Mesothelial cell of epicardium (in vitro differentiated cells): ENCODE measurements at regions not wholly inside any gene's neighbourhood (a gene's known extent, or its start where the extent isn't known, plus 50 kb on each side); places are given as distances from the start of the nearest gene placed in this dataset.

Experiments
- DNase-seq, 2 experiments: peaks; one replicate each; pipeline ENCODE4 v3.0.0; 2021; ENCODE audit warnings: low spot score in 2 of 2; ENCODE audit not compliant: unreplicated experiment in 2 of 2
- H3K27ac Mint-ChIP-seq: 2 replicates; pipeline ENCODE4 v1.8.0; 2021; ENCODE audit warnings: mixed read lengths
- H3K27me3 Mint-ChIP-seq: 2 replicates; pipeline ENCODE4 v1.8.0; 2021; ENCODE audit warnings: low read depth, mixed read lengths
- H3K36me3 Mint-ChIP-seq: 2 replicates; pipeline ENCODE4 v1.8.0; 2021; ENCODE audit warnings: mixed read lengths
- H3K4me1 Mint-ChIP-seq: 2 replicates; pipeline ENCODE4 v1.8.0; 2021; ENCODE audit warnings: mixed read lengths
- H3K4me3 Mint-ChIP-seq: 2 replicates; pipeline ENCODE4 v1.8.0; 2021; ENCODE audit warnings: mild to moderate bottlenecking, moderate library complexity, mixed read lengths
- H3K9me3 Mint-ChIP-seq: 2 replicates; pipeline ENCODE4 v1.8.0; 2021; ENCODE audit warnings: mixed read lengths
- TF ChIP-seq, protein P1 (sequence below): fragments of 200-600 bp; sonication (generic); IDR thresholded peaks from one replicate; pipeline ENCODE4 v1.5.0; 2021; ENCODE audit warnings: antibody characterized with exemption; ENCODE audit not compliant: unreplicated experiment

- no peaks in the 10 kb centered on the region for H3K27me3 Mint-ChIP-seq
These were observed 421.2 kb upstream of the FBXO33 start for GRCh38 chr14:39853441-39853840.

DNA sequence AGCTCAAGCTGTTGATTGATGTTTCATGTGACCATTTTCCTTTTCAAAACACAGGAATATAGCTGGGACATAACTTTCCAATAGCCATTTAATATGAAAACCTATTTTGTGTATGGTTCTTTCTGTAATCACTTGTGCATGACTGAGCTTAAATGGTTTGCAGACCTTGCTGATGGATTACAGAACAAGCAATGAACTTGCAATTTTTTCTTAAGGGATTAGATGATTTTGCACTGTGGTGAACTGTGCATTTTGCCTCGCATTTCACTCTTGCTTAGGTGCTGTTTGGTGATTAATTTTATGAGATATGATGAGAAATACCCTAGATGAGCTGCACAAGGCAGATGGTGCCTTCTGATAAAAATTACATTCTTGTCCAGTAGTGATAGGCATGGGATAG is 419.0 kb upstream of the FBXO33 start:
- DNase-seq, result no peak
- H3K4me1 Mint-ChIP-seq, result peaks cover 2% of the 10 kb centered on the region
- H3K27me3 Mint-ChIP-seq, result no peaks in the 10 kb centered on the region
- H3K36me3 Mint-ChIP-seq, result no peaks in the 10 kb centered on the region
- no peaks in the 10 kb centered on the region for H3K9me3 Mint-ChIP-seq
- no peak overlapping the region for H3K4me3 Mint-ChIP-seq
- H3K27ac Mint-ChIP-seq, result no peak overlapping the region
- TF ChIP-seq, protein P1, sequence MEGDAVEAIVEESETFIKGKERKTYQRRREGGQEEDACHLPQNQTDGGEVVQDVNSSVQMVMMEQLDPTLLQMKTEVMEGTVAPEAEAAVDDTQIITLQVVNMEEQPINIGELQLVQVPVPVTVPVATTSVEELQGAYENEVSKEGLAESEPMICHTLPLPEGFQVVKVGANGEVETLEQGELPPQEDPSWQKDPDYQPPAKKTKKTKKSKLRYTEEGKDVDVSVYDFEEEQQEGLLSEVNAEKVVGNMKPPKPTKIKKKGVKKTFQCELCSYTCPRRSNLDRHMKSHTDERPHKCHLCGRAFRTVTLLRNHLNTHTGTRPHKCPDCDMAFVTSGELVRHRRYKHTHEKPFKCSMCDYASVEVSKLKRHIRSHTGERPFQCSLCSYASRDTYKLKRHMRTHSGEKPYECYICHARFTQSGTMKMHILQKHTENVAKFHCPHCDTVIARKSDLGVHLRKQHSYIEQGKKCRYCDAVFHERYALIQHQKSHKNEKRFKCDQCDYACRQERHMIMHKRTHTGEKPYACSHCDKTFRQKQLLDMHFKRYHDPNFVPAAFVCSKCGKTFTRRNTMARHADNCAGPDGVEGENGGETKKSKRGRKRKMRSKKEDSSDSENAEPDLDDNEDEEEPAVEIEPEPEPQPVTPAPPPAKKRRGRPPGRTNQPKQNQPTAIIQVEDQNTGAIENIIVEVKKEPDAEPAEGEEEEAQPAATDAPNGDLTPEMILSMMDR, result no peak

More at GRCh38 chr14:39853441-39853840, 421.2 kb upstream of the FBXO33 start:
- Mint-ChIP-seq H3K4me1 (peaks cover 2% of the 10 kb centered on the region), H3K4me3 (no peak overlapping the region), H3K9me3 (no peaks in the 10 kb centered on the region), H3K27ac (no peak overlapping the region), H3K36me3 (no peaks in the 10 kb centered on the region)
- DNase-seq, result no peak
- TF ChIP-seq, protein P1, result no peak

DNA sequence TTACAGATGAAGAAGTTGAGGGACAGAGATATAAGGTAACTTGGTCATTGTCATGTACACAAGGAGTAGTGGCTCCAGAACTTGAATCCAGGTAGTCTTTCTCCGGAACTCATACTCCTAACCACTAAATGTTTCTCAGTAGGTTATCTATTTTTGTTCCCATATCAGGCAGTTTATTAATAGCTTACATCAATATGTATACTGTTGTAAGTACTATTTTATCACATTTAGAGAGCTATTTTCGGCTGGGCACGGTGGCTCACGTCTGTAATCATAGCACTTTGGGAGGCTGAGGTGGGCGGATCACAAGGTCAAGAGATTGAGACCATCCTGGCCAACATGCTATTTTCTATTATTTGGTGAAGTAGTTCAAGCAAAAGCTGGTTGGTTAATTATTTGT is 415.6 kb upstream of the FBXO33 start:
- no peak overlapping the region for H3K4me3 Mint-ChIP-seq
- TF ChIP-seq, protein P1, result no peak
- no peaks in the 10 kb centered on the region for H3K27me3 Mint-ChIP-seq
- H3K9me3 Mint-ChIP-seq, result no peaks in the 10 kb centered on the region
- DNase-seq, result no peak
- H3K4me1 Mint-ChIP-seq, result peaks cover 2% of the 10 kb centered on the region
- H3K36me3 Mint-ChIP-seq, result no peaks in the 10 kb centered on the region
- H3K27ac Mint-ChIP-seq, result no peak overlapping the region

GRCh38 chr14:39847194-39847593 is 415.0 kb upstream of the FBXO33 start:
- Mint-ChIP-seq H3K27me3 (no peaks in the 10 kb centered on the region), H3K27ac (no peak overlapping the region), H3K36me3 (no peaks in the 10 kb centered on the region), H3K9me3 (no peaks in the 10 kb centered on the region), H3K4me3 (no peak overlapping the region), H3K4me1 (peaks cover 2% of the 10 kb centered on the region)
- TF ChIP-seq, protein P1, result no peak
- DNase-seq, result no peak

- no peak for DNase-seq
- TF ChIP-seq, protein P1, result no peak
- Mint-ChIP-seq H3K9me3 (no peaks in the 10 kb centered on the region), H3K27ac (no peak overlapping the region), H3K4me1 (no peaks in the 10 kb centered on the region), H3K4me3 (no peak overlapping the region), H3K36me3 (no peaks in the 10 kb centered on the region), H3K27me3 (no peaks in the 10 kb centered on the region)
These were observed 411.6 kb upstream of the FBXO33 start for GRCh38 chr14:39843881-39844280.

DNA sequence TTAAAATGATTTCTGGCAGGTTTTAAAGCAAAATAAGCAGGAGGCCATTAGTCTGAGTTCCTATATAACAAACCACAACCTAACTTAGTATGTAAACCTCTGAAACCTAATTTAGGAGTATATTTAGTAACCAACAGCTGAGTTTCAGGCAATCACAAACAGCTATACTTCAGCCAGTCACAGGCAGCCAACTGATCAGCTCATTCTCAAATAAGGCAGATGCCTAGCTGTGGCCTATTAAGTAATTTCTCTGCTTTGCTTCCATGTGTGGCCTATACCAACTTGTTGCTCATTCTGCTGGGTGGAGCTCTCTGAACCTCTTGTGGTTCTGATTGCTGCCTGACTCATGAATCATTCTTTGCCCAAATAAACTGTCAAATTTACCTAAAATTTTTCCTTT is 408.9 kb upstream of the FBXO33 start:
- no peak overlapping the region for H3K4me3 Mint-ChIP-seq
- H3K27me3 Mint-ChIP-seq, result no peaks in the 10 kb centered on the region
- TF ChIP-seq, protein P1, result no peak

More for the DNA sequence above, 408.9 kb upstream of the FBXO33 start:
- Mint-ChIP-seq H3K27ac (no peak overlapping the region), H3K36me3 (no peaks in the 10 kb centered on the region), H3K4me1 (no peaks in the 10 kb centered on the region), H3K9me3 (no peaks in the 10 kb centered on the region)
- no peak for DNase-seq
